Adipose tissue (tissue), 3 donors: ENCODE measurements at regions not wholly inside any gene's neighbourhood (a gene's known extent, or its start where the extent isn't known, plus 50 kb on each side); places are given as distances from the start of the nearest gene placed in this dataset.
"Not testable (repeated sequence)": the region's sequence is repeated elsewhere in the genome, so short reads cannot be mapped to it uniquely, and the experiment has no call there.

ENCODE experiments used
- H3K27ac ChIP-seq: one replicate; pipeline ENCODE4 v1.5.1; 2013; ENCODE audit warnings: low read depth, low read length
- whole genome bisulfite sequencing, 3 donors: extraction: QIAGEN DNeasy Blood & Tissue Kit; methylation state at CpG; one replicate each; pipeline ENCODE4 v1.1.7; 2013; 5-methylcytosine and 5-hydroxymethylcytosine counted together
- donor health status: healthy with polysubstance abuse.
- donor health status: Bipolar disorder and iron deficiency.
- donor health status: healthy.

- H3K27ac ChIP-seq: not testable (repeated sequence)
- WGBS, 3 donors: 69 to 82% (median 79%) methylated on average over 5 of the region's 5 CpGs
These were observed 466.5 kb upstream of the ZNF337 start for GRCh38 chr20:26163151-26163550.

GRCh38 chr20:26161741-26162140 is 465.1 kb upstream of the ZNF337 start:
- not testable (repeated sequence) for H3K27ac ChIP-seq
- 78 to 85% (median 82%) methylated on average over 3 of the region's 3 CpGs for WGBS, 3 donors

- 7 to 11% (median 8%) methylated on average over 2 of the region's 2 CpGs for WGBS, 3 donors
- H3K27ac ChIP-seq: not testable (repeated sequence)
These were observed 464.3 kb upstream of the ZNF337 start for GRCh38 chr20:26160916-26161315.

GRCh38 chr20:26154224-26154623 is 457.6 kb upstream of the ZNF337 start:
- no peak overlapping the region for H3K27ac ChIP-seq
- WGBS, 3 donors: 65 to 78% (median 71%) methylated on average over 3 of the region's 3 CpGs

GRCh38 chr20:26135325-26136110 is 438.9 kb upstream of the ZNF337 start:
- WGBS, 3 donors: 87 to 90% (median 88%) methylated on average over 19 of the region's 19 CpGs
- H3K27ac ChIP-seq: no peak overlapping the region

GRCh38 chr20:26134606-26135005 is 438.0 kb upstream of the ZNF337 start:
- no peak overlapping the region for H3K27ac ChIP-seq
- 87 to 91% (median 89%) methylated on average over 10 of the region's 10 CpGs for WGBS, 3 donors

GRCh38 chr20:26133794-26134193 is 437.1 kb upstream of the ZNF337 start:
- WGBS, 3 donors: 78 to 87% (median 87%) methylated on average over 12 of the region's 12 CpGs
- not testable (repeated sequence) for H3K27ac ChIP-seq

GRCh38 chr20:26120920-26121319 is 424.3 kb upstream of the ZNF337 start:
- 63 to 67% (median 67%) methylated on average over 2 of the region's 2 CpGs for WGBS, 3 donors
- H3K27ac ChIP-seq: not testable (repeated sequence)

- H3K27ac ChIP-seq: not testable (repeated sequence)
- 68 to 81% (median 78%) methylated on average over 1 of the region's 1 CpG for WGBS, 3 donors
These were observed 397.8 kb upstream of the ZNF337 start for GRCh38 chr20:26094498-26094897.

- H3K27ac ChIP-seq: not testable (repeated sequence)
- 64 to 77% (median 69%) methylated on average over 6 to 7 of the region's 7 CpGs for WGBS, 3 donors
These were observed 395.3 kb upstream of the ZNF337 start for GRCh38 chr20:26091921-26092320.

- not testable (repeated sequence) for H3K27ac ChIP-seq
- 90 to 93% methylated on average over 3 of the region's 5 CpGs; no CpG with 5 or more reads in 1 of the 3 donors for WGBS, 3 donors
These were observed 389.5 kb upstream of the ZNF337 start for GRCh38 chr20:26086195-26086594.

- H3K27ac ChIP-seq: not testable (repeated sequence)
- 81 to 89% (median 88%) methylated on average over 4 of the region's 4 CpGs for WGBS, 3 donors
These were observed 377.3 kb upstream of the ZNF337 start for GRCh38 chr20:26073972-26074371.

- H3K27ac ChIP-seq: not testable (repeated sequence)
- no CpG with 5 or more reads among the region's 28 CpGs for WGBS, 3 donors
These were observed 362.7 kb upstream of the ZNF337 start for GRCh38 chr20:26059324-26059723.

- not testable (repeated sequence) for H3K27ac ChIP-seq
- no CpG with 5 or more reads among the region's 10 CpGs for WGBS, 3 donors
These were observed 361.8 kb upstream of the ZNF337 start for GRCh38 chr20:26058446-26058845.

GRCh38 chr20:26057135-26057752 is 360.6 kb upstream of the ZNF337 start:
- WGBS, 3 donors: no CpG with 5 or more reads among the region's 41 CpGs

GRCh38 chr20:26025792-26026191 is 329.1 kb upstream of the ZNF337 start:
- WGBS, 3 donors: 91 to 100% methylated on average over 1 of the region's 4 CpGs; no CpG with 5 or more reads in 1 of the 3 donors

More at GRCh38 chr20:26057135-26057752, 360.6 kb upstream of the ZNF337 start:
- H3K27ac ChIP-seq: not testable (repeated sequence)

GRCh38 chr20:26010942-26011276 is 314.3 kb upstream of the ZNF337 start:
- WGBS, 3 donors: no CpG with 5 or more reads among the region's 6 CpGs
- H3K27ac ChIP-seq: not testable (repeated sequence)

More at GRCh38 chr20:26025792-26026191, 329.1 kb upstream of the ZNF337 start:
- not testable (repeated sequence) for H3K27ac ChIP-seq

GRCh38 chr20:26010224-26010941 is 313.7 kb upstream of the ZNF337 start:
- peak overlapping the region; percentile 15 for H3K27ac ChIP-seq
- WGBS, 3 donors: 5 to 25% (median 14%) methylated on average over 6 to 10 of the region's 13 CpGs
